Activated CD4-positive, alpha-beta T cell treated with anti-CD3 and anti-CD28 coated beads, Interleukin-10, Interleukin-2, amounts not matched to agents 100 ng/mL and 50 ng/mL, durations not matched to agents 16 hours and 8 hours (primary cell): ENCODE measurements at regions not wholly inside any gene's neighbourhood (a gene's known extent, or its start where the extent isn't known, plus 50 kb on each side); places are given as distances from the start of the nearest gene placed in this dataset.

Experiments used
- DNase-seq: peaks from one replicate; pipeline ENCODE4 v3.0.0-alpha.2; 2020

DNA sequence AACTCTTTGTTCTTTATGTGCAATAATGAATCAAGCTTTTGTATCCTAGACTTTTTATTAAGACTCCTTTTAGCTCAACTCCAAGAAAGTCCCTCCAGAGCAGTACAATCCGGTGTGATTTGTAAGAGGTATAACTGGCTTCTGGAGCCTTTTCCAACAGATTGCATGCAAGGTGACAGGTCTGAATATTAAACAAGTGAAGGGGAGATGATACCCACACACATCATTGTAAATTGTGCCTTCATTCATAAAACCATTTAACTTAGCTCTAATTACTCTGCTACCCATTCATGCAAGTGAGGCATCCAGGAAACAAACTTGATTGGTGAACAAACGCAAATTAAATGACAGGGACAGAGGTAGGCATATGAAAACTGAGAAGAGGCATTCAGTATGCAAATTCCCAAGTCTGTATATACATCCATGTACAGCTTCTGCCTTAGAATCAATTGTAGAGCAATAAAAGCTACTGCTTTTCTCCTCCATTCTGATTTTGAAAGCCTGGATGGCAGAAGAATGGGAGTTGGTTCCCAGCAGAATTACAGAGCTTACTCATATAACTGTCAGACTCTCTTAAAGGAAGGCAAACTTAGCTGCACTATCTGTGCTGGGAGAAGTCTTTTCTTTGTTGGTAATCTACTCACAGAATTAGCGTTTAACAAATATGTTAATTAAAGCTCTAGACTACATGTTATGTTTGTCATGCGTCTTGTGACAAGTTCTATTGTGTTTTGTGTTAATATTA is 261.0 kb upstream of the CDH6 start:
- DNase-seq = no peak

DNA sequence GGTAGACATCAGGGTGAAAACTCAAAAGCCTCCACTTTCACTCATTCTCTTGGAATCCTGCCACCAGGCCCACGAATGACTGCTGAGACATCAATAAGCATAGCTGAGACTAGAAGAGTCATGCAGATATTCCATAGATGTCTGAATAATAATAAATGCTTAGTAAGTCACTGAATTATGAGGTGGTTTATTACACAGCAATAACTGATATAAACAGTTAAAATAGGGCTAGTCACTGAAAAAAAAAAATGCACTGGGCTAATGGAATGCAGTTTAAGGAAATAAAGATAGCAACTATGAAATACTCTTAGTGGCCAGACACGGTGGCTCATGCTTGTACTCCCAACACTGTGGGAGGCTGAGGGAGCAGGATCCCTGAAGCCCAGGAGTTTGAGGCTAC is 262.8 kb upstream of the CDH6 start:
- no peak for DNase-seq

GRCh38 chr5:30928956-30929355 is 264.5 kb upstream of the CDH6 start:
- no peak for DNase-seq

DNA sequence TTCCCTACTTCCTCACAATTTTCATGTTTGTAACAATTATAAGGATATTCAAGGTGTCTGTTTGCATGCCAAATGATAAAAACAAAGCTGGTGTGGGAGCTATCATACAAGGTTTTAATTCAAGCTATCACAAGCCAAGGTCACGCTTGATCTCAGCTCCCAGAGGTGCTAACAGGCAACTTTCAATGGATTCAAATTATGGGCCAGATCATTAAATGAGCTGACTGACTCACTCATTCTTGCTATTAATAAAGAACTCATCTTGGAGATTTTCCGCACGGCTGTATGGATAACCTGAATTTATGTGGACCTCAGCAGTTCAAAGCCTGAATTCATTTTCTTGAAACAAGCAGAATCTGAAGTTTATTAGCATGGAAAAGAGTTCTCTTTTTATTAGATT is 267.3 kb upstream of the CDH6 start:
- DNase-seq = no peak

- DNase-seq = no peak
Observed at GRCh38 chr5:30921388-30921787, 272.1 kb upstream of the CDH6 start.

DNA sequence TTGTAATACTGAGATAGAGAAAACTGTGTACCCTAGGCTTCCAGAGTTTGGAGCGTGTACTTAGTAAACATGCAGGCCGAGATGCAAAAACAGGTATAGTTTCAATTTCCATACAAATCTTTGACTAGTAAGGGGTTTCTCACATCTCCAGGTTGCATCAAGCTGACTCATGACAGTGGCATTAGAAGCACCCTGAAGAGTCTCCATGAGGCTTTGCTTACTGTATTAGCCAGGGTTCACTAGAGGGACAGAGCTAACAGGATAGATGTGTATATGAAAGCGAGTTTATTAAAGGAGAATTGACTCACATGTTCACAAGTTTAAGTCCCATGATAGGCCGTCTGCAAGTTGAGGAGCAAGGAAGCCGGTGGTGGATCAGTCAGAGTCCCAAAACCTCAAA is 275.3 kb upstream of the CDH6 start:
- DNase-seq = no peak

DNA sequence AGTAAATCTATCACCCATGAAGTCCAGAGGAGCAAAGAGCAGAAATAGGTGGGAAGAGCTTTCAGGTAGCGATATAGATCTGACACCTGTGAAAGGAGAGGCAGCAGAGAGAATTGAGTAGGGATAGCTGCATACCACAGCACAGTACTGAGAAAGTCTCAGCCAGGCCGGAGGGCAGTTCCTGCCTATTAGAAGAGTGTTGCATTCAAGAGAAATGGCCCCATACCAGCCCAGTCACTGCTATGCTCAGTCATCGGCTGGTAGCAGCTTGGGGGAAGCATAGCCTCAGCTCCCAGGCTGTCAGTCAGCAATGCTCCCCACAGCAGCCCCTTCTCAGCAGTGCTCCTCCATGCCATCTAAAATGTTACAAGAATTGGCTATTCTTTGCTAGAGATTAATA is 285.1 kb upstream of the CDH6 start:
- no peak for DNase-seq

- no peak for DNase-seq
Observed at GRCh38 chr5:30900367-30900766, 293.1 kb upstream of the CDH6 start.

DNA sequence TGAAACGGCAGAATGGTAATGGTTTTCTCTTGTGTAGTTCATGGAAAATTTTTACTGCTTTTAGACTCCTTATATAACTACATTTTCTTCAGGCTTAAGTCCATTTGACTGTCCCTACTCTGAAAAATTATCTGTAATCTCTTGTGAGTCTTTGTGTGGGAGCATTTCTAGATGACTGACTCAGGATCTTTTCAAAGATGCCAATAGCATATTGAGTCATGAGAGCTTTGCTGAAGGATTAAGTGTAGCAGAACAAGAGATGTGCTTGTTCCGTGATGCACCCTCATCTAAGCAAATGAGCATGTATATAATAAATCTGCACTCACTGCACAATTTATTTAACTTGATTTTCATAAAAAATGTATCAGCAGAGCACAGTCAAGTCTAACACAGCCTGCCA is 298.7 kb upstream of the CDH6 start:
- DNase-seq = no peak

GRCh38 chr5:30891660-30892059 is 301.8 kb upstream of the CDH6 start:
- no peak for DNase-seq

- DNase-seq = no peak
Observed at GRCh38 chr5:30890377-30890776, 303.1 kb upstream of the CDH6 start.

GRCh38 chr5:30880514-30880913 is 313.0 kb upstream of the CDH6 start:
- DNase-seq = no peak

DNA sequence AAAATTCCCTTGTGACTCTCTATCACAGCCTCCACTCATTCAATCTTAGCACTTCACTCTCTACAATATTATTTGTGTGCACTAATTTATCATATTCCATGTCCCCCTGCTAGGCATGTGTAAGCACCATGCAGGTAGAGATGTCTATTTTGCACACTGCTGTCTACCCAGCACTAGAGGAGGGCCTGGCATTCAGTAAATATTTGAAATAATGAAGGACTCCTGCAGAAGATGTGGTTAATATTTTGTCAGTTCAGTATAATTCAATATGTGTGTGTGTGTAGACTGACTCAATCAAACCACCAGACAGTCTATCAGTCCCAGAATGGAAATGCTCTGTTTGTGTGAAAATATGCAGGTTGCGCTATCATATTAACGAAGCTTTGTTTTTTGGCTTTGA is 313.6 kb upstream of the CDH6 start:
- no peak for DNase-seq

GRCh38 chr5:30878746-30879145 is 314.7 kb upstream of the CDH6 start:
- DNase-seq = no peak

DNA sequence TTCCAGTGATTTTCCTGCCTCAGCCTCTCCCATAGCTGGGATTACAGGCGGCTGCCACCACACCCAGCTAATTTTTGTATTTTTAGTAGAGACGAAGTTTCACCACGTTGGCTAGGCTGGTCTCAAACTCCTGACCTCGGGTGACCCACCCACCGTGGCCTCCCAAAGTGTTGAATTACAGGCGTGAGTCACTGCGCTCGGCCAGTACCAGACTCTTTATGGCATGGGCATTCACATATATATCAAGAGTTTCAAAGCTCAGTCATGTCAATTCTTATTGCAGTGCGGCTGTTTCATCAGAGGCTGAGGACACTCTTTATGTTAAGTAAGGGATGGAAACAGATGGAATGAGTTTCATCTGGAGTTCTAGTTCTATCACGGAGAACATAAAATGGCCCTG is 315.2 kb upstream of the CDH6 start:
- no peak for DNase-seq

DNA sequence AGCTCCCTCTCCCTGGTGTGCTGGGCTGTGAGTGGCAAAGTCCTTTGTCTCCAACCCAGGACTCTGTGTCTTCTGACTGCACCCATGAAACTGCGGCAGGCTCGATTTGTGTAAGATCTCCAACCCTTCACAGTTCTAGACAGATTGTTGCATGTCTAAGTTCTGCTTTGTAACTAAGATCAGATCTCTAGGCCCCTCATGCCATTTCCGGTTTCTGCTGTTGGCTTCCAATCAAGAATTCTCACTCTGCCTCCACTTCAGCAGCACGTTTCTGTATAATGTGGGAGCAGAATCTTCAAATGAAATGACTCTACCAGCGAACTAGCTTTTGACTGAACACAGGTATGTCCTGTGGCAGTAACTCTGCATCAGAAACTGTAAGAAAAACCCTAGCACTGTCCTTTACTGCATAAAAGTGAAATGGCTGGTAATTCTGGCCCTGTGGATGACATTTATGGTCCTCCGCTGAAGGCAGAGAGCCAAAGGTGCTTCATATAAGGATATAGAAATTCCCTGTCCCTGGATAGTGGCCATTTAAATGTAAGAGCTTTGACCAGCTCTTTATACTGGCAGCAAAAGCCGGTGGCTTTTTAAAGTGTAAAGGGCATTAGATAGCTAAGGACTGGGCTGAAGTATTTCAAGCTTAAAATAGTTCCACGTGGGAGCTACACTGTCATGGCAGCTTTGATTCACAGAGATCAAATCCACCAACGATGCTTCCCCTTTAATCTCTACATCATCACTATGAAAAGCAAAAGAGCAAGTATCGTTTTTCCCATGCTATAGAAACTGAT is 319.0 kb upstream of the CDH6 start:
- DNase-seq = no peak

GRCh38 chr5:30871196-30871595 is 322.3 kb upstream of the CDH6 start:
- no peak for DNase-seq

DNA sequence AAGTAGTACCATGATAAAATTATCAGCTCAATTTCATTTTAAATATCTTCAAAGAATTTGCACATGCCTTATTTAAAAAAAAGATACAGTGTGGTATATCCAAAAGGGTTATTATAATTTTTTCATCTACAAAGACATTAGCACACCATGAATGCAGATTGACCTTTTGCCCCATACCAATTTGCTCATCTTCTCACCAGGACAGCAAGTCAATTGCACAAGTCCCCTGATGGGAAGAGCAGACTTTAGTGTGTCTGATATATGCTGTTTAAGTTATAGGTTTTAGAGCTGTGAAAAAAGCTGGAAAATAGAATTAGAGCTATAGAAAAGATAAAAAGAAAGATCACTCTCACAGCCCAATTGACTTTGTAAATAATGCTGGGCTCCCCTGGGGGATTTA is 325.8 kb upstream of the CDH6 start:
- no peak for DNase-seq

- DNase-seq = no peak
Observed at GRCh38 chr5:30866142-30866541, 327.3 kb upstream of the CDH6 start.

DNA sequence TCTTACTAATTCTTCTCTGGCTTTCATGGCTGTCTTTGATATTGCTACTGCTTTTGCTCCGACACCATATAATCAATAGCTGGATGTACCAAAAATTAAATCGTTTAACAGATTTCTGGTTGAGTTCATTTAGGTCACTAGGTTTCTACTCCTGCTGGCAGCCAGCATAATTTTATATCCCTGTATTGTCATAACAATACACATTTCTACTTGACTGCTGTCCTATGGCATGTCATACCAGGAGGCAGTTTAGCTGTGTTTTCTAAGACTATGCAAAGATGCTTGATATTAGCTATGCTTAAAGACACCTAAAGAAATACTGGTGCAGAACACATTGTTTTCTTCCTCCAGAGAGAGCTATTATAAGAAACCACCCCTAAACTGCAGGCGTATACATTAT is 337.2 kb upstream of the CDH6 start:
- DNase-seq = no peak

GRCh38 chr5:30853158-30853557 is 340.3 kb upstream of the CDH6 start:
- DNase-seq = no peak

DNA sequence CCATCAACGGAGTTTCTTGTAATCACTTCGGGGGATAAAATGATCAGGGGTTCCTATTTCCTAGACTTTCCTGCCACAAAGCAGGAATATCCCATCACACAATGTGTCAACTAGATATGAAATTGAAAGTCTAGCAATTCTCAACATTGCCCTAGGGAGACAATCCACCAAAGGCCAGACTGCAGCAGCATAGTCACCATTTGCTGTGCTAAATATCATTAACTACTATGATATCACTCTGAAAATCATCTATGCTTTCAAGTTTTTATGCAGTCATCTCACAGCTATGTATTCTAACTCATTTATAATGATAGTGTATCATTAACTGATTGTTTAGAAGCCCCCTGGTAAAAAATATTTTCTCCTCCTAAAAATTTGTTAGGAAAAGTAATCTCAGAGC is 342.6 kb upstream of the CDH6 start:
- DNase-seq = no peak

GRCh38 chr5:30849931-30850710 is 343.4 kb upstream of the CDH6 start:
- no peak for DNase-seq

DNA sequence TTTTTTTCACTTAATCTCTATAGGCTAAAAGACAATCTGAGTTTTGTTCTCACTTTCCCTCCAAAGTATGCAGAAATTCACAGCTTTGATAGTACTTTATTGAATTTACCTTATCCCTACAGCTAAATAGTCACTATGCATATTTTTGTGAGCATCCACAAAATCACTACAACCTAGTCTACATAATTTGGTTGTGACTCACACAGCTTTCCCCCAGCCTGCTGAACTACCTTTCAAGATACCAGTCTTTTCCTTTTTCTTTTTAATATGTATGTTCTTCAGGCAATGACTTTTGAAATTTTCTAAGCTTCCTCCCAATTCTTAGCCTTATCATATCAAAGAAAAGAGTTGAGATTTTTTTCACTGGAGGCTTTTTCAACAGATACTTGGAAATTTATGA is 347.3 kb upstream of the CDH6 start:
- DNase-seq = no peak
